ENCODE measurements at regions not wholly inside any gene's neighbourhood (a gene's known extent, or its start where the extent isn't known, plus 50 kb on each side); places are given as distances from the start of the nearest gene placed in this dataset.

GRCh38 chr21:32211306-32211705 is 67.5 kb downstream of the MIS18A start:
- no peak for TF ChIP-seq CTCF (IDR thresholded peaks at IDR 0.05)
- TF ChIP-seq POLR2A (IDR thresholded peaks at IDR 0.05): no peak

Measured in lower leg skin (tissue), 3 donors.